WTC11 (cell line): ENCODE measurements at regions not wholly inside any gene's neighbourhood (a gene's known extent, or its start where the extent isn't known, plus 50 kb on each side); places are given as distances from the start of the nearest gene placed in this dataset.

ENCODE experiments used
- ATAC-seq: fragments of 200-7000 bp; cut with Tn5 transposase; 2 replicates; pipeline ENCODE4 v1.10.0; 2021; ENCODE audit warnings: mild to moderate bottlenecking, moderate library complexity
- CTCF ChIA-PET: fragments of 300-600 bp; sonication (Branson Sonifier 250); formaldehyde crosslinking; loops from one replicate; lab custom pipeline; 2021; ENCODE audit warnings: antibody characterized with exemption; lab: Charles Lee
- POLR2A ChIA-PET: fragments of 350-600 bp; sonication (Branson Sonifier 250); formaldehyde crosslinking; loops from one replicate; lab custom pipeline; 2021; ENCODE audit warnings: antibody characterized with exemption; lab: Charles Lee
- DNase-seq: peaks from one replicate; pipeline ENCODE4 v3.0.0; 2021; ENCODE audit warnings: low spot score
- H3K27ac Mint-ChIP-seq: 2 replicates; pipeline ENCODE4 v1.8.0; 2021; ENCODE audit warnings: mixed read lengths
- H3K27me3 Mint-ChIP-seq: 2 replicates; pipeline ENCODE4 v1.8.0; 2021; ENCODE audit warnings: low read depth, mild to moderate bottlenecking, moderate library complexity, mixed read lengths
- H3K36me3 Mint-ChIP-seq: 2 replicates; pipeline ENCODE4 v1.8.0; 2021; ENCODE audit warnings: mixed read lengths
- H3K4me1 Mint-ChIP-seq: 2 replicates; pipeline ENCODE4 v1.8.0; 2022; ENCODE audit warnings: mixed read lengths
- H3K4me3 Mint-ChIP-seq: 2 replicates; pipeline ENCODE4 v1.8.0; 2021; ENCODE audit warnings: mild to moderate bottlenecking, moderate library complexity, mixed read lengths
- H3K9me3 Mint-ChIP-seq: 2 replicates; pipeline ENCODE4 v1.8.0; 2021; ENCODE audit warnings: mixed read lengths
- CREB1 ChIP-seq: sonication (generic); formaldehyde crosslinking; IDR thresholded peaks from 2 replicates; pipeline ENCODE4 v1.8.0; 2023; ENCODE audit warnings: mild to moderate bottlenecking, missing genetic modification reagents
- ETV6 ChIP-seq: sonication (generic); formaldehyde crosslinking; IDR thresholded peaks from 2 replicates; pipeline ENCODE4 v1.8.1; 2022; ENCODE audit warnings: mild to moderate bottlenecking, missing genetic modification reagents
- FOXJ3 ChIP-seq: sonication (generic); formaldehyde crosslinking; IDR thresholded peaks from 2 replicates; pipeline ENCODE4 v1.9.0; 2021; ENCODE audit warnings: missing genetic modification reagents, mild to moderate bottlenecking, borderline replicate concordance
- GRHL2 ChIP-seq: fragments of 250-450 bp; sonication (Bioruptor Pico); IDR thresholded peaks from 2 replicates; pipeline ENCODE4 v1.8.0; 2022; ENCODE audit warnings: mild to moderate bottlenecking, moderate library complexity; ENCODE audit not compliant: insufficient replicate concordance, severe bottlenecking
- KAT7 ChIP-seq: sonication (generic); formaldehyde crosslinking; IDR thresholded peaks from 2 replicates; pipeline ENCODE4 v1.8.1; 2023; ENCODE audit warnings: missing genetic modification reagents, mild to moderate bottlenecking, borderline replicate concordance
- NFATC4 ChIP-seq: fragments of 250-450 bp; sonication (Bioruptor Pico); IDR thresholded peaks from 2 replicates; pipeline ENCODE4 v1.9.0; 2021; ENCODE audit warnings: mild to moderate bottlenecking
- NFYB ChIP-seq: sonication (generic); formaldehyde crosslinking; conservative IDR thresholded peaks from 2 replicates; pipeline ENCODE4 v1.8.0; 2022; ENCODE audit warnings: low read depth, missing genetic modification reagents
- NR1H2 ChIP-seq: sonication (generic); formaldehyde crosslinking; IDR thresholded peaks from 2 replicates; pipeline ENCODE4 v1.9.0; 2021; ENCODE audit warnings: mild to moderate bottlenecking, moderate library complexity, missing genetic modification reagents
- NR3C1 ChIP-seq: sonication (generic); formaldehyde crosslinking; conservative IDR thresholded peaks from 2 replicates; pipeline ENCODE4 v1.8.1; 2023; ENCODE audit warnings: low read depth, mild to moderate bottlenecking, missing genetic modification reagents
- PRRX2 ChIP-seq: fragments of 250-450 bp; sonication (Bioruptor Pico); IDR thresholded peaks from 2 replicates; pipeline ENCODE4 v1.8.0; 2021; ENCODE audit warnings: mild to moderate bottlenecking
- SOX15 ChIP-seq: fragments of 250-450 bp; sonication (Bioruptor Pico); IDR thresholded peaks from 2 replicates; pipeline ENCODE4 v1.9.0; 2021; ENCODE audit warnings: mild to moderate bottlenecking
- TP53 ChIP-seq: sonication (generic); formaldehyde crosslinking; IDR thresholded peaks from 2 replicates; pipeline ENCODE4 v1.8.1; 2023; ENCODE audit warnings: mild to moderate bottlenecking, missing genetic modification reagents
- ZNF138 ChIP-seq: sonication (generic); formaldehyde crosslinking; conservative IDR thresholded peaks from 2 replicates; pipeline ENCODE4 v1.8.1; 2022; ENCODE audit warnings: mild to moderate bottlenecking, moderate library complexity, missing genetic modification reagents
- ZNF232 ChIP-seq: sonication (generic); formaldehyde crosslinking; IDR thresholded peaks from 2 replicates; pipeline ENCODE4 v1.8.0; 2022; ENCODE audit warnings: mild to moderate bottlenecking, missing genetic modification reagents
- TF ChIP-seq, protein P1 (sequence below): sonication (generic); formaldehyde crosslinking; conservative IDR thresholded peaks from 2 replicates; pipeline ENCODE4 v1.8.1; 2022; ENCODE audit warnings: mild to moderate bottlenecking, missing genetic modification reagents
- TF ChIP-seq, protein P2 (sequence below): sonication (generic); formaldehyde crosslinking; IDR thresholded peaks from 2 replicates; pipeline ENCODE4 v1.8.0; 2022; ENCODE audit warnings: mild to moderate bottlenecking, missing genetic modification reagents
- TF ChIP-seq, protein P3 (sequence below): sonication (generic); formaldehyde crosslinking; IDR thresholded peaks from 2 replicates; pipeline ENCODE4 v1.8.1; 2023; ENCODE audit warnings: mild to moderate bottlenecking, moderate library complexity, missing genetic modification reagents
- TF ChIP-seq, protein P4 (sequence below): sonication (generic); formaldehyde crosslinking; IDR thresholded peaks from 2 replicates; pipeline ENCODE4 v1.8.0; 2023; ENCODE audit warnings: mild to moderate bottlenecking, missing genetic modification reagents
- TF ChIP-seq, protein P5 (sequence below): sonication (generic); formaldehyde crosslinking; IDR thresholded peaks from 2 replicates; pipeline ENCODE4 v1.8.1; 2022; ENCODE audit warnings: missing genetic modification reagents, borderline replicate concordance
- TF ChIP-seq, protein P6 (sequence below): fragments of 250-450 bp; sonication (Bioruptor Pico); IDR thresholded peaks from 2 replicates; pipeline ENCODE4 v2.1.2; 2022; ENCODE audit warnings: mild to moderate bottlenecking, moderate library complexity

DNA sequence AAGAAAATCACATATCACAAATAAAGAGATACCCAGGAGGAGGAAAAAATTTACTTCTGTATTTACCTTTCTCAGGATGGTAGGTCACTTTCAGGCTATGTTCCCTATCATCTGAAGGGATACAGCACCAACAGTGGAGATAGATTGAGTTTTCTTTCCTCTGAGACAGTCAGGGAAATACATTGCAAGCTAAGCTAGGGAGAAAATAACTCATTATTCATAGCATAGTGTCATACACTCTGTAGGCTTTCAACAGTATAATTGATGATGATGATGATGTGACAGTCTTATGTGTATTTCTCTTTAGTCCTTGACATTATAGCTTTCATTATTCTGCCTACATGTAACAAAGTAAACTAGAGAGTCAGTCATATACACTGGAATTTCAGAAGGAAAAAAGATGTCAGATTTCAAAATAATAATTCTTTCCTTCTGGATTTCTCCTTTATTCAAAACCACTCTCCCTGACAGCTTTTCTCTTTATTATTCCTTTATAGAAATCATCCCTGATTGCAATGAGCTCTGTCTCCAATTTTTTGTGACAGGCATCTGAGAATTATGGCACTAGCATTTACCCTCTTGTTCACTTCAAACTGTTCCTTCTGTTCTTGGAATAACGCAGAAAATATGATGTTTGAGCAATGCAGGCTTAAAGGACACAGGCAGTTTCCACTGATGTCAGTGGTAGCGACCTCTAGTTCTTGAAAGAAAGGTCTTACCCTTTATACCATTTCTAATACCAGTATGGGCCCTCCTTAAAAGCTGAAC lies 169.1 kb upstream of the EPHA5 start (continued):
- TF ChIP-seq ZNF138 (CRISPR knock-in tag) (no peak), NR1H2 (CRISPR knock-in tag) (no peak), NR3C1 (CRISPR knock-in tag) (no peak), ETV6 (CRISPR knock-in tag) (no peak)
- TF ChIP-seq, protein P1, sequence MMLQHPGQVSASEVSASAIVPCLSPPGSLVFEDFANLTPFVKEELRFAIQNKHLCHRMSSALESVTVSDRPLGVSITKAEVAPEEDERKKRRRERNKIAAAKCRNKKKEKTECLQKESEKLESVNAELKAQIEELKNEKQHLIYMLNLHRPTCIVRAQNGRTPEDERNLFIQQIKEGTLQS (CRISPR knock-in tag) = no peak
- TF ChIP-seq, protein P2, sequence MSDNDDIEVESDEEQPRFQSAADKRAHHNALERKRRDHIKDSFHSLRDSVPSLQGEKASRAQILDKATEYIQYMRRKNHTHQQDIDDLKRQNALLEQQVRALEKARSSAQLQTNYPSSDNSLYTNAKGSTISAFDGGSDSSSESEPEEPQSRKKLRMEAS (CRISPR knock-in tag) = no peak
- TF ChIP-seq, all 79 proteins: peak for 0

DNA sequence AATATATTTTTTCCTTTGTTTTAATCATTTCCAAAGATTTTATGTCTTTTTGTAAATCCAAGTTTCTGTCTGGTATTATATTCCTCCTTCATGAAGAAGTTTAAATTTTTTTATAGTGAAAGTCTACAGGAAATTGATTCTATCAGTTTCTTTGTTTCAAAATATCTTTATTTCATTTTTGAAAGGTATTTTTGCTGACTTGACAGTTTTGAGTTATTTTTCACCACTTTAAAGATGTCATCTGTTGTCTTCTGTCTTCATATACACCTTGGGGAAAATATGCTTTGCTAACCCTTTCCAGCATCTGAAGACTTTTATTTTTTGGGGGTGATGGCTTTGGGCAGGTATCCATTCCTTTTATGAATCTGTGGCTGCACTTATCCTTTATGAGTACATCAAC lies 164.4 kb upstream of the EPHA5 start:
- Mint-ChIP-seq H3K4me1 (no peaks in the 10 kb centered on the region), H3K9me3 (peaks cover 3% of the 10 kb centered on the region; the same call in 1 of the 2 replicates)
- CTCF ChIA-PET = no interaction called here

DNA sequence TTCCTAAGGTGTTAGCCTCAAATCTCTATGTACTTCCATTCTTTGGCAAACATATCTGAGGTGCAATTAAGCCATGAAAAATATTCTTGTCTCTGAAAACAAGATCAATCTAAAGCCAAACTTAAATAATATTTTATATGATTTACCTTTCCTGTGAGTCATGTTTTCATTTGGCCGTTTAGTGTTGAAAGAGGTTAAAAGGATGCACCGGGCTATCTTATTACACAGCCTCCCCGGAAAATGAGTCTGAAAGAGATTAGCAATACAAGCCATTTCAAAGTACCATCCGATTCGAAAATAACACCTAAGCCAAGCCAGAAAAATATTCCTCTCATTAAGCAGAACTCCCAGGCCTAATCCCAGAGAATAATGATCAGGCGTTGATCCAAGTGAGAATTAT lies 161.5 kb upstream of the EPHA5 start:
- POLR2A ChIA-PET = no interaction called here
- TF ChIP-seq, protein P3, sequence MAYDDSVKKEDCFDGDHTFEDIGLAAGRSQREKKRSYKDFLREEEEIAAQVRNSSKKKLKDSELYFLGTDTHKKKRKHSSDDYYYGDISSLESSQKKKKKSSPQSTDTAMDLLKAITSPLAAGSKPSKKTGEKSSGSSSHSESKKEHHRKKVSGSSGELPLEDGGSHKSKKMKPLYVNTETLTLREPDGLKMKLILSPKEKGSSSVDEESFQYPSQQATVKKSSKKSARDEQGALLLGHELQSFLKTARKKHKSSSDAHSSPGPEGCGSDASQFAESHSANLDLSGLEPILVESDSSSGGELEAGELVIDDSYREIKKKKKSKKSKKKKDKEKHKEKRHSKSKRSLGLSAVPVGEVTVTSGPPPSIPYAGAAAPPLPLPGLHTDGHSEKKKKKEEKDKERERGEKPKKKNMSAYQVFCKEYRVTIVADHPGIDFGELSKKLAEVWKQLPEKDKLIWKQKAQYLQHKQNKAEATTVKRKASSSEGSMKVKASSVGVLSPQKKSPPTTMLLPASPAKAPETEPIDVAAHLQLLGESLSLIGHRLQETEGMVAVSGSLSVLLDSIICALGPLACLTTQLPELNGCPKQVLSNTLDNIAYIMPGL (CRISPR knock-in tag) = no peak
- TF ChIP-seq NFYB = no peak
- TF ChIP-seq FOXJ3 (CRISPR knock-in tag) = no peak
- no peak for TF ChIP-seq NFATC4 (CRISPR knock-in tag)
- TF ChIP-seq, protein P4, sequence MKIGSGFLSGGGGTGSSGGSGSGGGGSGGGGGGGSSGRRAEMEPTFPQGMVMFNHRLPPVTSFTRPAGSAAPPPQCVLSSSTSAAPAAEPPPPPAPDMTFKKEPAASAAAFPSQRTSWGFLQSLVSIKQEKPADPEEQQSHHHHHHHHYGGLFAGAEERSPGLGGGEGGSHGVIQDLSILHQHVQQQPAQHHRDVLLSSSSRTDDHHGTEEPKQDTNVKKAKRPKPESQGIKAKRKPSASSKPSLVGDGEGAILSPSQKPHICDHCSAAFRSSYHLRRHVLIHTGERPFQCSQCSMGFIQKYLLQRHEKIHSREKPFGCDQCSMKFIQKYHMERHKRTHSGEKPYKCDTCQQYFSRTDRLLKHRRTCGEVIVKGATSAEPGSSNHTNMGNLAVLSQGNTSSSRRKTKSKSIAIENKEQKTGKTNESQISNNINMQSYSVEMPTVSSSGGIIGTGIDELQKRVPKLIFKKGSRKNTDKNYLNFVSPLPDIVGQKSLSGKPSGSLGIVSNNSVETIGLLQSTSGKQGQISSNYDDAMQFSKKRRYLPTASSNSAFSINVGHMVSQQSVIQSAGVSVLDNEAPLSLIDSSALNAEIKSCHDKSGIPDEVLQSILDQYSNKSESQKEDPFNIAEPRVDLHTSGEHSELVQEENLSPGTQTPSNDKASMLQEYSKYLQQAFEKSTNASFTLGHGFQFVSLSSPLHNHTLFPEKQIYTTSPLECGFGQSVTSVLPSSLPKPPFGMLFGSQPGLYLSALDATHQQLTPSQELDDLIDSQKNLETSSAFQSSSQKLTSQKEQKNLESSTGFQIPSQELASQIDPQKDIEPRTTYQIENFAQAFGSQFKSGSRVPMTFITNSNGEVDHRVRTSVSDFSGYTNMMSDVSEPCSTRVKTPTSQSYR (CRISPR knock-in tag) = no peak
- TF ChIP-seq PRRX2 (CRISPR knock-in tag) = no peak
- TF ChIP-seq, protein P1 (CRISPR knock-in tag) = no peak
- no peak for TF ChIP-seq SOX15 (CRISPR knock-in tag)
- TF ChIP-seq NR1H2 (CRISPR knock-in tag) = no peak
- TF ChIP-seq, protein P5, sequence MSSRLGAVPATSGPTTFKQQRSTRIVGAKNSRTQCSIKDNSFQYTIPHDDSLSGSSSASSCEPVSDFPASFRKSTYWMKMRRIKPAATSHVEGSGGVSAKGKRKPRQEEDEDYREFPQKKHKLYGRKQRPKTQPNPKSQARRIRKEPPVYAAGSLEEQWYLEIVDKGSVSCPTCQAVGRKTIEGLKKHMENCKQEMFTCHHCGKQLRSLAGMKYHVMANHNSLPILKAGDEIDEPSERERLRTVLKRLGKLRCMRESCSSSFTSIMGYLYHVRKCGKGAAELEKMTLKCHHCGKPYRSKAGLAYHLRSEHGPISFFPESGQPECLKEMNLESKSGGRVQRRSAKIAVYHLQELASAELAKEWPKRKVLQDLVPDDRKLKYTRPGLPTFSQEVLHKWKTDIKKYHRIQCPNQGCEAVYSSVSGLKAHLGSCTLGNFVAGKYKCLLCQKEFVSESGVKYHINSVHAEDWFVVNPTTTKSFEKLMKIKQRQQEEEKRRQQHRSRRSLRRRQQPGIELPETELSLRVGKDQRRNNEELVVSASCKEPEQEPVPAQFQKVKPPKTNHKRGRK = no peak
- TF ChIP-seq, all 79 proteins: peak for 0
- CTCF ChIA-PET = no interaction called here
- Mint-ChIP-seq H3K9me3 (peaks cover 3% of the 10 kb centered on the region; the same call in 1 of the 2 replicates), H3K27me3 (peaks cover 2% of the 10 kb centered on the region; the same call in 1 of the 2 replicates), H3K4me3 (no peak overlapping the region), H3K36me3 (no peaks in the 10 kb centered on the region), H3K4me1 (no peaks in the 10 kb centered on the region), H3K27ac (no peak overlapping the region)
- ATAC-seq (no peak), DNase-seq (no peak)

More for the DNA sequence above, 164.4 kb upstream of the EPHA5 start:
- POLR2A ChIA-PET = no interaction called here
- H3K36me3 Mint-ChIP-seq = no peaks in the 10 kb centered on the region
- H3K4me3 Mint-ChIP-seq = no peak overlapping the region
- H3K27me3 Mint-ChIP-seq = no peaks in the 10 kb centered on the region
- no peak overlapping the region for H3K27ac Mint-ChIP-seq
- no peak for TF ChIP-seq ZNF232 (CRISPR knock-in tag)
- TF ChIP-seq CREB1 (CRISPR knock-in tag) = no peak
- TF ChIP-seq KAT7 (CRISPR knock-in tag) = no peak
- TF ChIP-seq, protein P6, sequence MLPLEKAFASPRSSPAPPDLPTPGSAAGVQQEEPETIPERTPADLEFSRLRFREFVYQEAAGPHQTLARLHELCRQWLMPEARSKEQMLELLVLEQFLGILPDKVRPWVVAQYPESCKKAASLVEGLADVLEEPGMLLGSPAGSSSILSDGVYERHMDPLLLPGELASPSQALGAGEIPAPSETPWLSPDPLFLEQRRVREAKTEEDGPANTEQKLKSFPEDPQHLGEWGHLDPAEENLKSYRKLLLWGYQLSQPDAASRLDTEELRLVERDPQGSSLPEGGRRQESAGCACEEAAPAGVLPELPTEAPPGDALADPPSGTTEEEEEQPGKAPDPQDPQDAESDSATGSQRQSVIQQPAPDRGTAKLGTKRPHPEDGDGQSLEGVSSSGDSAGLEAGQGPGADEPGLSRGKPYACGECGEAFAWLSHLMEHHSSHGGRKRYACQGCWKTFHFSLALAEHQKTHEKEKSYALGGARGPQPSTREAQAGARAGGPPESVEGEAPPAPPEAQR (CRISPR knock-in tag) = no peak
- TF ChIP-seq GRHL2 (CRISPR knock-in tag) = no peak
- no peak for TF ChIP-seq TP53
- DNase-seq (no peak), ATAC-seq (no peak)
